KMS-11 (cell line): ENCODE measurements at regions not wholly inside any gene's neighbourhood (a gene's known extent, or its start where the extent isn't known, plus 50 kb on each side); places are given as distances from the start of the nearest gene placed in this dataset.

Experiments used
- H2AFZ ChIP-seq: fragments of 200-600 bp; sonication (generic); 2 replicates; pipeline ENCODE4 v1.6.1; 2016; ENCODE audit warnings: antibody characterized with exemption, mixed run types, low read depth
- H3K27ac ChIP-seq: fragments of 200-600 bp; sonication (generic); 2 replicates; pipeline ENCODE4 v1.6.1; 2016; ENCODE audit warnings: mild to moderate bottlenecking, mixed run types
- H3K27me3 ChIP-seq: fragments of 200-600 bp; sonication (generic); 2 replicates; pipeline ENCODE4 v1.6.1; 2017; ENCODE audit warnings: mild to moderate bottlenecking, low read depth, mixed run types, moderate library complexity; ENCODE audit not compliant: insufficient read depth
- H3K36me3 ChIP-seq: fragments of 200-600 bp; sonication (generic); 2 replicates; pipeline ENCODE4 v1.6.1; 2017; ENCODE audit warnings: mild to moderate bottlenecking, mixed run types; ENCODE audit not compliant: insufficient read depth
- H3K4me1 ChIP-seq: fragments of 200-600 bp; sonication (generic); 2 replicates; pipeline ENCODE4 v1.6.1; 2016; ENCODE audit warnings: mild to moderate bottlenecking, low read depth, mixed run types; ENCODE audit not compliant: poor library complexity, severe bottlenecking
- H3K4me2 ChIP-seq: fragments of 200-600 bp; sonication (generic); 2 replicates; pipeline ENCODE4 v1.7.0; 2016; ENCODE audit warnings: mild to moderate bottlenecking, mixed run types
- H3K4me3 ChIP-seq: fragments of 200-600 bp; sonication (generic); IDR thresholded peaks from 2 replicates; pipeline ENCODE4 v1.6.1; 2017; ENCODE audit warnings: low read depth, low read length, mixed read lengths; ENCODE audit not compliant: insufficient read depth
- H3K79me2 ChIP-seq: fragments of 200-600 bp; sonication (generic); 2 replicates; pipeline ENCODE4 v1.6.1; 2016; ENCODE audit warnings: low read depth, mixed run types; ENCODE audit not compliant: insufficient read depth
- H3K9ac ChIP-seq: fragments of 200-600 bp; sonication (generic); 2 replicates; pipeline ENCODE4 v1.6.1; 2016; ENCODE audit warnings: mild to moderate bottlenecking, mixed run types
- H4K20me1 ChIP-seq: fragments of 200-600 bp; sonication (generic); 2 replicates; pipeline ENCODE4 v1.6.1; 2016; ENCODE audit warnings: mild to moderate bottlenecking, mixed run types; ENCODE audit not compliant: insufficient read depth
- CTCF ChIP-seq: fragments of 200-600 bp; sonication (generic); conservative IDR thresholded peaks from 2 replicates; pipeline ENCODE4 v1.6.1; 2017; ENCODE audit warnings: low read depth, mild to moderate bottlenecking, antibody characterized with exemption, low read length, moderate library complexity, mixed read lengths

GRCh38 chr22:49648053-49648452 is 179.6 kb downstream of the BRD1 start:
- Histone ChIP-seq H2AFZ (no peak overlapping the region), H3K4me3 (no peak overlapping the region), H4K20me1 (no peaks in the 10 kb centered on the region), H3K79me2 (no peaks in the 10 kb centered on the region), H3K27ac (no peak overlapping the region), H3K9ac (no peak overlapping the region), H3K27me3 (no peaks in the 10 kb centered on the region; the same call in 1 of the 2 replicates), H3K36me3 (no peaks in the 10 kb centered on the region), H3K4me2 (no peak overlapping the region), H3K4me1 (no peaks in the 10 kb centered on the region)
- no peak for TF ChIP-seq CTCF

DNA sequence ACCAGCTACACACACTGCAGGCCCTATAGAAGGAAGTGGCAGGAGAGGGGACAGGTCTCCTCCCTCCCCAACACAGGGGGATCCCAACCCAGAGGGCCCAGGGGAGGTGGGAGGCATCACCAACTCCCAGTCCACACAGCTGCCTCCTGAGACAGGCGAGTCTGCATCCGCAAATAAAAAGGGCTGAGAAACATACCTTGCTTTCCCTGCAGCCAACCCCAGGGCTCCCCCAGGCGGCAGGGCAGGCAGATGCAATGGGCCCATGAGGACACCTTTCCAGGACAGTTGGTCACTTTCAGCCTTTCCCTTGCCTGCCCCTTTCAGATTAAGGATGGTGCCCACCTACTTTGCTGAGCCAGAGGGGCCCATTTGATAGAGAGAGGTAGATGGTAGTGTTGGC is 180.0 kb downstream of the BRD1 start:
- H2AFZ ChIP-seq, result no peak overlapping the region
- no peaks in the 10 kb centered on the region for H4K20me1 ChIP-seq
- no peak overlapping the region for H3K4me3 ChIP-seq
- no peak overlapping the region for H3K9ac ChIP-seq
- no peaks in the 10 kb centered on the region for H3K4me1 ChIP-seq
- H3K27me3 ChIP-seq, result no peaks in the 10 kb centered on the region; the same call in 1 of the 2 replicates
- no peaks in the 10 kb centered on the region for H3K79me2 ChIP-seq
- no peak for TF ChIP-seq CTCF
- no peak overlapping the region for H3K27ac ChIP-seq
- H3K4me2 ChIP-seq, result no peak overlapping the region
- no peaks in the 10 kb centered on the region for H3K36me3 ChIP-seq

GRCh38 chr22:49646876-49647275 is 180.8 kb downstream of the BRD1 start:
- no peak for TF ChIP-seq CTCF
- H2AFZ ChIP-seq, result no peak overlapping the region
- H3K9ac ChIP-seq, result no peak overlapping the region
- no peak overlapping the region for H3K4me2 ChIP-seq
- no peaks in the 10 kb centered on the region; the same call in 1 of the 2 replicates for H3K27me3 ChIP-seq
- no peaks in the 10 kb centered on the region for H4K20me1 ChIP-seq
- H3K4me3 ChIP-seq, result no peak overlapping the region
- no peaks in the 10 kb centered on the region for H3K79me2 ChIP-seq
- H3K36me3 ChIP-seq, result no peaks in the 10 kb centered on the region
- no peak overlapping the region for H3K27ac ChIP-seq
- no peaks in the 10 kb centered on the region for H3K4me1 ChIP-seq

DNA sequence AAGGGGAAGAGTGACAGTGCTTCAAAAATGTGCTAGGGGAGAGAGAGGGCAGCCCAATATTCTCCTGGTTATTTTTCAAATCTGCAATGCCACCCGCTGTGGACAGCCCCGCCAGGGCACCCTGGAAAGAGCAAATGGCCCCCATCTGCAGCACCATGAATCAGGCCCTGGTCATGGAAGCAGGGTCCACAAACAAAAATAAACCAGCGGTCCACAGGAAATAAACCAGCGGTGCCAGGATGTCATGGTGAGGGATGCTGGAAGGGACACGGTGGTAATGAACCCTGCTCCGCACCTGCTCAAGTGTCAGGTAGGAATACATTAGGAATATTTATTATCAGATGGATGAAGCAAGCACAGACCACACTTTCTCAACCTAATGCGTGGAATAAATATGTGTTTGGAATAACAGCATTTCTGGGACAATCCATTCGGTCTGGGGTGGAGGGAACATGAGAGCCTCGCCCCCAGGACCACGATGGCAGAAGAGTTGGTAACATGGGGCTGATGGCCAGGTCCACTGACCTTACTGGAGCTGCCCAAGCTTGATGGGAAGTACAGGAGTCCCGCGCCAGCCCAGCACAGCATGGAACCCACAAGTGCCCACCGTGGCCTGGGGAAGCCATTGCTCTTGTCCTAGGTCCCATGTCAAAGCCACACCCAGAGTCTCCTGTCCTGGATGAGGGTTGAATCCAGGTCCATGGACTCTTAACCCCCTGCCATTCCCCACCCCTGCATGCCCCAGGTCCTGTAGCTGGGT is 181.7 kb downstream of the BRD1 start:
- no peak overlapping the region for H3K4me3 ChIP-seq
- no peaks in the 10 kb centered on the region for H3K79me2 ChIP-seq
- no peaks in the 10 kb centered on the region for H3K36me3 ChIP-seq
- H3K9ac ChIP-seq, result no peak overlapping the region
- no peaks in the 10 kb centered on the region for H4K20me1 ChIP-seq
- no peak overlapping the region for H3K27ac ChIP-seq
- no peak for TF ChIP-seq CTCF
- H3K4me1 ChIP-seq, result no peaks in the 10 kb centered on the region
- H2AFZ ChIP-seq, result no peak overlapping the region
- H3K4me2 ChIP-seq, result no peak overlapping the region
- no peaks in the 10 kb centered on the region; the same call in 1 of the 2 replicates for H3K27me3 ChIP-seq
